ENCODE measurements at regions not wholly inside any gene's neighbourhood (a gene's known extent, or its start where the extent isn't known, plus 50 kb on each side); places are given as distances from the start of the nearest gene placed in this dataset.

DNA sequence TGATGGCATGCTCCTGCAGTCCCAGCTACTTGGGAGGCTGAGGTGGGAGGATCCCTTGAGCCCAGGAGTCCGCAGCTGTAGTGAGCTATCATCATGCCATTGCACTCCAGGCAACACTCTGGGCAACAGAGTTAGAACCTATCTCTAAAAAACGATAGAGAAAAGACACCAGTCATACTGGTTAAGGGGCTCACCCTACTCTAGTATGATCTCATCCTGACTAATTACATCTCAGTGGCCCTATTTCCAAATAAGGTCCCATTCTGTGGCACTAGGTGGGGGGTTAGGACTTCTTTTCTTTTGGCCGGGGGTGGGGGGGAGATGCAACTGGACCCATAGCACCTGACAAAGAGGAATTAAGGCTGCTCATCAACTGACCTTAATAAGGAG, 163.2 kb upstream of the NCK2 start:
- TF ChIP-seq POLR2A (IDR thresholded peaks at IDR 0.05; ENCODE audit: low read length) (no peak), GATA1 (IDR thresholded peaks at IDR 0.05; ENCODE audit: low read depth, low read length) (no peak)

Data from erythroblast (primary cell).